ENCODE measurements at regions not wholly inside any gene's neighbourhood (a gene's known extent, or its start where the extent isn't known, plus 50 kb on each side); places are given as distances from the start of the nearest gene placed in this dataset.

- Histone ChIP-seq H3K23me2 (ENCODE audit: low read depth, low read length) (no peaks in the 10 kb centered on the region), H3K9ac (replicated peaks in 1 of 4; ENCODE audit: extremely low read depth in 1 of 4, low read depth in 3 of 4, low read length in 3 of 4) (no peak overlapping the region), H3K14ac (ENCODE audit: insufficient read length) (no peak overlapping the region), H3K4me1 (replicated peaks in 1 of 4; ENCODE audit: control insufficient read depth in 3 of 4, insufficient read depth in 4 of 4, low read length in 3 of 4) (no peaks in the 10 kb centered on the region), H2BK5ac (ENCODE audit: low read depth, low read length) (no peak overlapping the region), H2AFZ (ENCODE audit: low read length) (no peak overlapping the region), H2BK15ac (ENCODE audit: low read length) (no peak overlapping the region), H3K79me2 (ENCODE audit: control insufficient read depth in 1 of 2, insufficient read depth in 2 of 2, low read length in 2 of 2) (no peaks in the 10 kb centered on the region), H4K20me1 (replicated peaks in 1 of 2; ENCODE audit: control insufficient read depth in 1 of 2, insufficient read depth in 2 of 2, low read length in 2 of 2) (no peaks in the 10 kb centered on the region), H3K23ac (ENCODE audit: insufficient read length) (no peak overlapping the region), H4K91ac (replicated peaks; ENCODE audit: insufficient read length, low read length) (no peak overlapping the region), H3K4me2 (ENCODE audit: insufficient read depth in 1 of 2, low read depth in 2 of 2, low read length in 2 of 2) (no peak overlapping the region), H4K5ac (ENCODE audit: insufficient read length, low read depth, low read length) (no peak overlapping the region), H2BK20ac (ENCODE audit: low read length) (no peak overlapping the region), H3K9me3 (ENCODE audit: insufficient read depth in 2 of 2, low read depth in 1 of 2, low read length in 1 of 2) (no peaks in the 10 kb centered on the region), H3K4me3 (ENCODE audit: extremely low read depth in 1 of 4, insufficient read depth in 2 of 4, low read depth in 3 of 4, low read length in 4 of 4) (no peak overlapping the region), H3K36me3 (ENCODE audit: control insufficient read depth in 2 of 4, insufficient read depth in 4 of 4, low read length in 3 of 4) (no peaks in the 10 kb centered on the region), H3K79me1 (ENCODE audit: low read depth, low read length) (no peaks in the 10 kb centered on the region), H2BK12ac (ENCODE audit: low read depth, low read length) (no peak overlapping the region), H3K18ac (ENCODE audit: extremely low read depth, low read length) (no peak overlapping the region), H3K27me3 (replicated peaks in 1 of 4; ENCODE audit: control insufficient read depth in 3 of 4, extremely low read depth in 1 of 4, insufficient read depth in 3 of 4, low read length in 3 of 4) (no peaks in the 10 kb centered on the region), H3K4ac (replicated peaks; ENCODE audit: insufficient read length, low read depth, low read length) (no peak overlapping the region), H2BK120ac (replicated peaks; ENCODE audit: low read depth, low read length) (no peak overlapping the region), H3K27ac (ENCODE audit: low read depth, low read length) (no peak overlapping the region), H2AK5ac (ENCODE audit: low read depth, low read length) (no peak overlapping the region), H3K56ac (replicated peaks; ENCODE audit: insufficient read length, low read depth, low read length) (no peak overlapping the region), H4K8ac (ENCODE audit: extremely low read depth, insufficient read depth, low read length) (no peak overlapping the region)
- WGBS, 2 experiments (ENCODE audit: extremely low coverage in 1 of 2, insufficient coverage in 1 of 2, insufficient read length in 1 of 2, insufficient replicate concordance in 2 of 2, low coverage in 1 of 2, low lambda C conversion rate in 2 of 2, missing lambda C conversion rate in 1 of 2): 83% methylated on average over 1 of the region's 1 CpG; no CpG with 5 or more reads in 1 of the 2 experiments
- POLR2A ChIA-PET (ENCODE audit: partially characterized antibody): no interaction called here
- CTCF ChIA-PET (ENCODE audit: partially characterized antibody): no interaction called here
- FAIRE-seq (no peak), DNase-seq (ENCODE audit: low read depth in 1 of 2, low spot score in 2 of 2) (no peak)
- TF ChIP-seq HDAC6 (IDR thresholded peaks at IDR 0.05; ENCODE audit: low read depth, low read length): no peak
- TF ChIP-seq KDM1A (IDR thresholded peaks at IDR 0.05; ENCODE audit: borderline replicate concordance, low read length): no peak
Observed at GRCh38 chr5:89399548-89399947, 516.6 kb upstream of the MEF2C start.
